ENCODE measurements at regions not wholly inside any gene's neighbourhood (a gene's known extent, or its start where the extent isn't known, plus 50 kb on each side); places are given as distances from the start of the nearest gene placed in this dataset.

- DNase-seq (ENCODE audit: low read depth), result no peak
- H3K4me3 ChIP-seq (ENCODE audit: low read depth, low read length), result no peak overlapping the region
- TF ChIP-seq CTCF (IDR thresholded peaks at IDR 0.05; ENCODE audit: low read depth, low read length), result no peak
- no peak for TF ChIP-seq MYC (IDR thresholded peaks at IDR 0.05; ENCODE audit: low read depth, low read length)
- TF ChIP-seq, protein P1, sequence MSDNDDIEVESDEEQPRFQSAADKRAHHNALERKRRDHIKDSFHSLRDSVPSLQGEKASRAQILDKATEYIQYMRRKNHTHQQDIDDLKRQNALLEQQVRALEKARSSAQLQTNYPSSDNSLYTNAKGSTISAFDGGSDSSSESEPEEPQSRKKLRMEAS (IDR thresholded peaks at IDR 0.05; ENCODE audit: low read depth, low read length), result no peak
- no peak for TF ChIP-seq POLR2A (IDR thresholded peaks at IDR 0.05; ENCODE audit: extremely low read depth, insufficient read length)
Observed at GRCh38 chr12:46945591-46945990, 119.8 kb upstream of the SLC38A4 start.

- DNase-seq (ENCODE audit: low read depth), result no peak
- TF ChIP-seq POLR2A (IDR thresholded peaks at IDR 0.05; ENCODE audit: extremely low read depth, insufficient read length) (no peak), CTCF (IDR thresholded peaks at IDR 0.05; ENCODE audit: low read depth, low read length) (no peak), MYC (IDR thresholded peaks at IDR 0.05; ENCODE audit: low read depth, low read length) (no peak)
- TF ChIP-seq, protein P1 (IDR thresholded peaks at IDR 0.05; ENCODE audit: low read depth, low read length), result no peak
- no peak overlapping the region for H3K4me3 ChIP-seq (ENCODE audit: low read depth, low read length)
Observed at GRCh38 chr12:46946137-46946536, 120.3 kb upstream of the SLC38A4 start.

DNA sequence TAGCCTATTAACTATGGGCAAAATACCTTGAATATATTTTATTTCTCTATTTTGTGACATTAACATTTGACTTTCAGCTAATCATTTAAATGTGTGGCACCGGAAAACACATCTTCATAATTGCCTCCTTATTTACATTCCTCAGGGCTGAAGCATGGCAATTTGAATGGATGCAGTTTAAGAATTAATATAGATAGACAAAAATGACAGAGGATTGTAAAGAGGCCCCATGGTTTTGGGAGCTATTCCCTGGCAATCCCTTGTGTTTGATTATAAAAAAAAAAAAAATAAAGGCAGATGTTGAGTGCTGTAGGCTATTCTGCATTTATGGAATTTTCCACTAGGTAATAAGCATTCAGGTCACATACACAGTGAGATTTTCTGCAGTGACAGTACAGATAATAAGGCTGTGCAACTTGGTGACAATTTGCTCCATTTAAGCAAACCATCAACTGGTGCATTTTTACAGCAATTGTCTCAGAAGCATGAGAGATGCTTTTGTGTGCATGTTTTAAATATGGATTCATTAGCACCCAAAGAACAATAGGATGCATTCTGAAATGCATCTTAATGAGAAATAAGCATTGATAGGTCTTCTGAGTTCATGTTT, 123.2 kb upstream of the SLC38A4 start:
- no peak overlapping the region for H3K4me3 ChIP-seq (ENCODE audit: low read depth, low read length)
- DNase-seq (ENCODE audit: low read depth), result no peak
- TF ChIP-seq CTCF (IDR thresholded peaks at IDR 0.05; ENCODE audit: low read depth, low read length) (no peak), MYC (IDR thresholded peaks at IDR 0.05; ENCODE audit: low read depth, low read length) (no peak), POLR2A (IDR thresholded peaks at IDR 0.05; ENCODE audit: extremely low read depth, insufficient read length) (no peak)
- TF ChIP-seq, protein P1 (IDR thresholded peaks at IDR 0.05; ENCODE audit: low read depth, low read length), result no peak

- TF ChIP-seq CTCF (IDR thresholded peaks at IDR 0.05; ENCODE audit: low read depth, low read length) (no peak), MYC (IDR thresholded peaks at IDR 0.05; ENCODE audit: low read depth, low read length) (no peak), POLR2A (IDR thresholded peaks at IDR 0.05; ENCODE audit: extremely low read depth, insufficient read length) (no peak)
- TF ChIP-seq, protein P1 (IDR thresholded peaks at IDR 0.05; ENCODE audit: low read depth, low read length), result no peak
- H3K4me3 ChIP-seq (ENCODE audit: low read depth, low read length), result no peak overlapping the region
- no peak for DNase-seq (ENCODE audit: low read depth)
Observed at GRCh38 chr12:46950094-46950493, 124.3 kb upstream of the SLC38A4 start.

- DNase-seq (ENCODE audit: low read depth), result no peak
- H3K4me3 ChIP-seq (ENCODE audit: low read depth, low read length), result no peak overlapping the region
- TF ChIP-seq MYC (IDR thresholded peaks at IDR 0.05; ENCODE audit: low read depth, low read length) (no peak), POLR2A (IDR thresholded peaks at IDR 0.05; ENCODE audit: extremely low read depth, insufficient read length) (no peak), CTCF (IDR thresholded peaks at IDR 0.05; ENCODE audit: low read depth, low read length) (no peak)
- TF ChIP-seq, protein P1 (IDR thresholded peaks at IDR 0.05; ENCODE audit: low read depth, low read length), result no peak
Observed at GRCh38 chr12:46952880-46953483, 126.4 kb upstream of the PCED1B start.

Measured in NB4 (cell line).